GM18907 (cell line): ENCODE measurements at regions not wholly inside any gene's neighbourhood (a gene's known extent, or its start where the extent isn't known, plus 50 kb on each side); places are given as distances from the start of the nearest gene placed in this dataset.
"Not testable (repeated sequence)": the region's sequence is repeated elsewhere in the genome, so short reads cannot be mapped to it uniquely, and the experiment has no call there.

Experiments
- ATAC-seq: cut with Tn5 transposase; IDR thresholded peaks from one replicate; pipeline ENCODE4 v1.9.1; 2021; ENCODE audit warnings: mild to moderate bottlenecking, moderate library complexity; ENCODE audit not compliant: unreplicated experiment

GRCh38 chr2:184049566-184049965 is 548.8 kb upstream of the ZNF804A start:
- ATAC-seq: no peak

GRCh38 chr2:184053326-184053725 is 545.0 kb upstream of the ZNF804A start:
- no peak for ATAC-seq

GRCh38 chr2:184054419-184054818 is 543.9 kb upstream of the ZNF804A start:
- ATAC-seq: not testable (repeated sequence)

GRCh38 chr2:184057910-184058309 is 540.4 kb upstream of the ZNF804A start:
- ATAC-seq: no peak

GRCh38 chr2:184060268-184060667 is 538.1 kb upstream of the ZNF804A start:
- not testable (repeated sequence) for ATAC-seq

GRCh38 chr2:184067502-184067901 is 530.8 kb upstream of the ZNF804A start:
- ATAC-seq: no peak

- ATAC-seq: no peak
Observed at GRCh38 chr2:184072470-184072869, 525.9 kb upstream of the ZNF804A start.

GRCh38 chr2:184078496-184078895 is 519.8 kb upstream of the ZNF804A start:
- ATAC-seq: no peak

- no peak for ATAC-seq
Observed at GRCh38 chr2:184091456-184091855, 506.9 kb upstream of the ZNF804A start.

GRCh38 chr2:184113696-184114403 is 484.5 kb upstream of the ZNF804A start:
- ATAC-seq: peak; percentile 71

GRCh38 chr2:184114439-184114838 is 483.9 kb upstream of the ZNF804A start:
- ATAC-seq: no peak

- ATAC-seq: no peak
Observed at GRCh38 chr2:184119989-184120800, 478.1 kb upstream of the ZNF804A start.

- ATAC-seq: no peak
Observed at GRCh38 chr2:184125867-184126266, 472.5 kb upstream of the ZNF804A start.

- no peak for ATAC-seq
Observed at GRCh38 chr2:184129073-184129472, 469.3 kb upstream of the ZNF804A start.

GRCh38 chr2:184137955-184138354 is 460.4 kb upstream of the ZNF804A start:
- no peak for ATAC-seq

GRCh38 chr2:184141866-184142265 is 456.5 kb upstream of the ZNF804A start:
- ATAC-seq: no peak

- ATAC-seq: no peak
Observed at GRCh38 chr2:184154438-184154837, 443.9 kb upstream of the ZNF804A start.

- ATAC-seq: no peak
Observed at GRCh38 chr2:184155791-184156190, 442.5 kb upstream of the ZNF804A start.

GRCh38 chr2:184157141-184157540 is 441.2 kb upstream of the ZNF804A start:
- no peak for ATAC-seq

- no peak for ATAC-seq
Observed at GRCh38 chr2:184162426-184162825, 435.9 kb upstream of the ZNF804A start.

GRCh38 chr2:184168823-184169222 is 429.5 kb upstream of the ZNF804A start:
- not testable (repeated sequence) for ATAC-seq

- no peak for ATAC-seq
Observed at GRCh38 chr2:184169366-184169765, 429.0 kb upstream of the ZNF804A start.
